Lung (tissue), 11 donors: ENCODE measurements at regions not wholly inside any gene's neighbourhood (a gene's known extent, or its start where the extent isn't known, plus 50 kb on each side); places are given as distances from the start of the nearest gene placed in this dataset.

ENCODE experiments used
- ATAC-seq: fragments of 200-7000 bp; cut with Tn5 transposase; one replicate; pipeline ENCODE4 v1.9.1; 2020; ENCODE audit warnings: moderate number of reproducible peaks; ENCODE audit not compliant: insufficient read depth, low FRiP score
- DNase-seq, 3 donors: peaks; one replicate each; pipeline ENCODE4 v3.0.0-alpha.2; 2013 to 2017
- H3K27ac ChIP-seq, 2 donors: one replicate each; pipeline ENCODE4 v1.5.1; 2013; ENCODE audit warnings: mild to moderate bottlenecking in 2 of 2, moderate library complexity in 2 of 2, control low read depth in 1 of 2, inconsistent platforms in 1 of 2, low read depth in 1 of 2, low read length in 1 of 2
- H3K27me3 ChIP-seq, 3 donors: one replicate each; pipeline ENCODE4 v1.5.1; 2013; ENCODE audit warnings: low read length in 2 of 3; ENCODE audit not compliant: control insufficient read depth in 3 of 3, insufficient read depth in 3 of 3
- H3K36me3 ChIP-seq, 4 donors: one replicate each; pipeline ENCODE4 v1.5.1; 2013; ENCODE audit warnings: low read length in 4 of 4, mild to moderate bottlenecking in 1 of 4, moderate library complexity in 1 of 4; ENCODE audit not compliant: control insufficient read depth in 4 of 4, insufficient read depth in 4 of 4
- H3K4me1 ChIP-seq, 5 donors: one replicate each; pipeline ENCODE4 v1.5.1; 2013; ENCODE audit warnings: low read length in 5 of 5, mild to moderate bottlenecking in 2 of 5, moderate library complexity in 1 of 5; ENCODE audit not compliant: control insufficient read depth in 5 of 5, insufficient read depth in 5 of 5
- H3K4me3 ChIP-seq: one replicate; pipeline ENCODE4 v1.5.1; 2013; ENCODE audit warnings: mild to moderate bottlenecking, control low read depth, moderate library complexity
- H3K9ac ChIP-seq, 2 donors: one replicate each; pipeline ENCODE4 v1.5.1; 2013; ENCODE audit warnings: low read length in 2 of 2, control low read depth in 1 of 2; ENCODE audit not compliant: insufficient read depth in 1 of 2
- H3K9me3 ChIP-seq, 4 donors: one replicate each; pipeline ENCODE4 v1.5.1; 2013; ENCODE audit warnings: low read length in 3 of 4, mild to moderate bottlenecking in 1 of 4, moderate library complexity in 1 of 4; ENCODE audit not compliant: control insufficient read depth in 4 of 4, insufficient read depth in 3 of 4
- WGBS, 2 donors: extraction: QIAGEN DNeasy Blood & Tissue Kit; methylation state at CpG; one replicate each; pipeline ENCODE4 v1.1.7; 2013; 5-methylcytosine and 5-hydroxymethylcytosine counted together
- TF ChIP-seq, protein P1 (sequence below): IDR thresholded peaks from 2 replicates; pipeline ENCODE4 v1.5.1; 2012; ENCODE audit warnings: mild to moderate bottlenecking; ENCODE audit errors: control extremely low read depth, extremely low read depth
- donor health status: control.
- donor health status: control.
- donor health status: Bipolar disorder and iron deficiency.
- donor health status: healthy.
- donor health status: DM: yes; HTN: yes; CAD: no.

DNA sequence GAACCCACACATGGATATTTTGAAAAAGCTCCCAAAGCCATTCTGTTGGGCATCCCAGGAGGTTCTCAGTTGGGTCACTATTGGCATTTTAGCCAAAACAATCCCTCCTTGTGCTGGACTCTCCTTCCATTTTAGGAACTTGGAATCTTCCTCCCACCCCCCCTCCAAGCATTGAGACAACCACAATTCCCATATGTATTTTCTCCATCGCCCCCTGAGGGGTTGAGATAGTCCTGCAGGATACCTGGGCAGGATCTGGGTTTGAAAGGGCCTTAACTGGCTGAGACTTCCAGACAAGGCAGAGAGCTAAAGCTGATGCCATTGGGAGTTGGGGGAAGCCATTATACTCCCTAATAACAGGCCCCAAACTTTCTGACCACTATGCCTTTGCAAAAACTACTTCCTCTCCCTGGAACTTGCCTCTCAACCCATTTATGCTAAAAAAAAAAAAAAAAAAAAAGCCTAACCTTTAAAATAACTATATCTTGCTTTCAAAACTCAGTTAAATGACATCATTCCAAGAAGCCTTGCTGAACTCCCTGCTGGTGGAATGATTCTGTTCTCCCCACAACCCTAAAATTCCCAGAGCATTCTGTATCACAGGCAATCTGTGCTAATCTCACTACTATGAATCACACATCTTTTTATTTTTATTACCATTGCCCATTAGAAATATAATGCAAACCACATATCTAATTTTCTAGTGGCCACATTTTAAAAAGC, 77.5 kb upstream of the PDE1C start:
- Histone ChIP-seq H3K4me3 (no peak overlapping the region), H3K4me1 (peaks cover 0 to 8% (median 0%) of the 10 kb centered on the region in 5 donors), H3K27ac (no peak overlapping the region), H3K9me3 (peaks cover 0 to 5% (median 2%) of the 10 kb centered on the region in 4 donors), H3K36me3 (no peaks in the 10 kb centered on the region), H3K9ac (no peak overlapping the region), H3K27me3 (no peaks in the 10 kb centered on the region)
- 85 to 88% methylated on average over 1 of the region's 1 CpG for WGBS, 2 donors
- TF ChIP-seq, protein P1, sequence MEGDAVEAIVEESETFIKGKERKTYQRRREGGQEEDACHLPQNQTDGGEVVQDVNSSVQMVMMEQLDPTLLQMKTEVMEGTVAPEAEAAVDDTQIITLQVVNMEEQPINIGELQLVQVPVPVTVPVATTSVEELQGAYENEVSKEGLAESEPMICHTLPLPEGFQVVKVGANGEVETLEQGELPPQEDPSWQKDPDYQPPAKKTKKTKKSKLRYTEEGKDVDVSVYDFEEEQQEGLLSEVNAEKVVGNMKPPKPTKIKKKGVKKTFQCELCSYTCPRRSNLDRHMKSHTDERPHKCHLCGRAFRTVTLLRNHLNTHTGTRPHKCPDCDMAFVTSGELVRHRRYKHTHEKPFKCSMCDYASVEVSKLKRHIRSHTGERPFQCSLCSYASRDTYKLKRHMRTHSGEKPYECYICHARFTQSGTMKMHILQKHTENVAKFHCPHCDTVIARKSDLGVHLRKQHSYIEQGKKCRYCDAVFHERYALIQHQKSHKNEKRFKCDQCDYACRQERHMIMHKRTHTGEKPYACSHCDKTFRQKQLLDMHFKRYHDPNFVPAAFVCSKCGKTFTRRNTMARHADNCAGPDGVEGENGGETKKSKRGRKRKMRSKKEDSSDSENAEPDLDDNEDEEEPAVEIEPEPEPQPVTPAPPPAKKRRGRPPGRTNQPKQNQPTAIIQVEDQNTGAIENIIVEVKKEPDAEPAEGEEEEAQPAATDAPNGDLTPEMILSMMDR = no peak
- DNase-seq = no peak
- no peak for ATAC-seq

DNA sequence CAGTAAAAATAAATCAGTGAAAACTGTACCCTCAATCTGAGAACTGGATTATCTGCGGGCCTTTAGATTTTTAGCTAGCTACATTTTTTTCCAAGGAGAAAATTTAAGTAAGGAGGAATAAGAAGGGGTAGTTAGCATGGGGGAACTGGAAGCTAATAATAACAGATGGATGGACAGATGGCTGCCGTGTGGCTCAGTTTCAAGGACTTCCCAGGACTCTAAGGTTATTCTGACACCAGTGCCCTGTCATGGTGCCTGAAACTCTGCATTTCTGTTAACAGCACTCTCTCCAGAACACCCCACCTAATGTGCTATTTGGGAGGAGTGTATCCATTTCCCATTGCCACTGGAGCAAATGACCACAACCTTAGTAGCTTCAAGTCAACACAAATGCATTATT, 75.7 kb upstream of the PDE1C start:
- DNase-seq (no peak), ATAC-seq (no peak)
- 89 to 91% methylated on average over 2 of the region's 2 CpGs for WGBS, 2 donors
- H3K9me3 ChIP-seq = peaks cover 0 to 5% (median 2%) of the 10 kb centered on the region in 4 donors
- TF ChIP-seq, protein P1 = no peak
- no peak overlapping the region for H3K9ac ChIP-seq
- H3K4me3 ChIP-seq = no peak overlapping the region
- peaks cover 0 to 3% (median 0%) of the 10 kb centered on the region in 5 donors for H3K4me1 ChIP-seq
- H3K27ac ChIP-seq = no peak overlapping the region
- no peaks in the 10 kb centered on the region for H3K36me3 ChIP-seq
- no peaks in the 10 kb centered on the region for H3K27me3 ChIP-seq

DNA sequence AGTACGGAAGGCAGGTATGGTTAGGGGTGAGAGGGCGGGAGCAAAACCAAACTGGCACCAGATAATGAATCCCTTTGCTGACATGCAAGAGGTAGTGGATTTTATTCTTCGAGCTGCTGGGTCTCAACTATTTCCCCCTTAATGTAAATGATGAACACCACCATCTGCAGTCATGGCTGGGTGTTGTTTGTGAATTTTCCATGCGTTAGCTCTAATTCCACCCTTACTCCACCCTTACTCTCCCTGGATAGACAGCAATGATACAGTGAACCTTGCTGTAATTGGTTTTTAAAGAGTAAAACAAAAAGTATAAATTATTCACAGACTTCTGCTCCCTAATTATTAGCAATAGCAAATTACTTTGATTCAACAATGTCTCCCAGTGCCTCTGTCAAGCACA, 74.5 kb upstream of the PDE1C start:
- Histone ChIP-seq H3K36me3 (no peaks in the 10 kb centered on the region), H3K9ac (no peak overlapping the region), H3K9me3 (peaks cover 0 to 5% (median 2%) of the 10 kb centered on the region in 4 donors), H3K27me3 (no peaks in the 10 kb centered on the region), H3K4me1 (peaks cover 0 to 2% (median 0%) of the 10 kb centered on the region in 5 donors), H3K27ac (no peak overlapping the region), H3K4me3 (no peak overlapping the region)
- WGBS, 2 donors = 89 to 90% methylated on average over 4 of the region's 4 CpGs
- DNase-seq (no peak), ATAC-seq (no peak)
- TF ChIP-seq, protein P1 = no peak
